Hepatocyte (in vitro differentiated cells): ENCODE measurements at regions not wholly inside any gene's neighbourhood (a gene's known extent, or its start where the extent isn't known, plus 50 kb on each side); places are given as distances from the start of the nearest gene placed in this dataset.

ENCODE experiments used
- EZH2 ChIP-seq: fragments of 200-600 bp; sonication (generic); IDR thresholded peaks from 2 replicates; pipeline ENCODE4 v1.6.1; 2016; ENCODE audit warnings: antibody characterized with exemption, mild to moderate bottlenecking, borderline replicate concordance
- EZH2phosphoT487 ChIP-seq: fragments of 200-600 bp; sonication (generic); IDR thresholded peaks from one replicate; pipeline ENCODE4 v1.6.1; 2018; ENCODE audit warnings: antibody characterized with exemption, mild to moderate bottlenecking, low read depth, moderate library complexity; ENCODE audit not compliant: unreplicated experiment, severe bottlenecking
- TF ChIP-seq, protein P1 (sequence below): fragments of 200-600 bp; sonication (generic); IDR thresholded peaks from 2 replicates; pipeline ENCODE4 v1.5.1; 2016; ENCODE audit warnings: antibody characterized with exemption, mild to moderate bottlenecking; ENCODE audit not compliant: poor library complexity

DNA sequence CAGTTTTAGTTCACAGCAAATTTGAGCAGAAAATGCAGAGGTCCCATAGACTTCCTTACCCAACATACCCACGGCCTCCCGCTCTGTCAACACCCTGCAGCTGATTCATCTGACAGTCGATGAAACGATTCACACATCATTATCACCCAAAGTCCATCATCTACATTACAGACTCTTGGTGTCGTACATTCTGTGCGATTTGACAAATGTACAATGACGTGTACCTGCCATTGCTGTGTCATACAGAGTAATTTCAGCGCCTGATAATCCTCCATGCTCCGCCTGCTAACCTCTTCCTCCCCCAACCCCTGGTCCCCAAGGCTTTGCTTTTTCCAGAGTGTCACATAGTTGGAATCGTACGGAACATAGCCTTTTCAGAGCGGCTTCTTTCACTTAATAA lies 94.7 kb upstream of the SLC25A33 start:
- TF ChIP-seq, protein P1, sequence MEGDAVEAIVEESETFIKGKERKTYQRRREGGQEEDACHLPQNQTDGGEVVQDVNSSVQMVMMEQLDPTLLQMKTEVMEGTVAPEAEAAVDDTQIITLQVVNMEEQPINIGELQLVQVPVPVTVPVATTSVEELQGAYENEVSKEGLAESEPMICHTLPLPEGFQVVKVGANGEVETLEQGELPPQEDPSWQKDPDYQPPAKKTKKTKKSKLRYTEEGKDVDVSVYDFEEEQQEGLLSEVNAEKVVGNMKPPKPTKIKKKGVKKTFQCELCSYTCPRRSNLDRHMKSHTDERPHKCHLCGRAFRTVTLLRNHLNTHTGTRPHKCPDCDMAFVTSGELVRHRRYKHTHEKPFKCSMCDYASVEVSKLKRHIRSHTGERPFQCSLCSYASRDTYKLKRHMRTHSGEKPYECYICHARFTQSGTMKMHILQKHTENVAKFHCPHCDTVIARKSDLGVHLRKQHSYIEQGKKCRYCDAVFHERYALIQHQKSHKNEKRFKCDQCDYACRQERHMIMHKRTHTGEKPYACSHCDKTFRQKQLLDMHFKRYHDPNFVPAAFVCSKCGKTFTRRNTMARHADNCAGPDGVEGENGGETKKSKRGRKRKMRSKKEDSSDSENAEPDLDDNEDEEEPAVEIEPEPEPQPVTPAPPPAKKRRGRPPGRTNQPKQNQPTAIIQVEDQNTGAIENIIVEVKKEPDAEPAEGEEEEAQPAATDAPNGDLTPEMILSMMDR: no peak
- TF ChIP-seq EZH2: no peak
- no peak for TF ChIP-seq EZH2phosphoT487
